SU-DHL-6 (cell line): ENCODE measurements at regions not wholly inside any gene's neighbourhood (a gene's known extent, or its start where the extent isn't known, plus 50 kb on each side); places are given as distances from the start of the nearest gene placed in this dataset.

Experiments used
- EZH2phosphoT487 ChIP-seq: fragments of 200-600 bp; sonication (generic), shearing (Covaris generic); conservative IDR thresholded peaks from 2 replicates; pipeline ENCODE4 v1.6.1; 2018; ENCODE audit warnings: mild to moderate bottlenecking, antibody characterized with exemption, low read length, moderate library complexity, mixed read lengths
- TF ChIP-seq, protein P1 (sequence below): fragments of 200-600 bp; sonication (generic); IDR thresholded peaks from one replicate; pipeline ENCODE4 v1.5.1; 2017; ENCODE audit warnings: antibody characterized with exemption, mild to moderate bottlenecking, low read length, moderate library complexity; ENCODE audit not compliant: insufficient read depth, poor library complexity, severe bottlenecking

DNA sequence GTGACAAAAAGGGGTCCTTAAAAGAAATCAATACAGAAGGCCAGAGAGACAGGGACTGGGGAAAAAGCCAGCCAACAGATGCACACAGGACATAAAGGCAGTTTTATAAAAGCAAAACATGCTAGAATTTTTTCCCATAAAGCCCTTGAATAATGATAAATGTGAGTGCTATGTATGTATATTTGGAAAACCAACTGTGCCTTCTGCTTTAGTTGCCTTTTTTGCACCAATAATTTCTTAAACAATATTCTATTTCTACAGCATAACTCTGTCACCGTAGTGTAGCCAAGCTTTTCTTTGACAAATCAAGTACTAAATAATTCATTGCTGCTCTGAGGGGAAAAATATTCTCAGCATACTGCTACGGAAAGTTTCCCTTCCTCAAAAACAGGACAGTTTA lies 730.6 kb upstream of the NRSN1 start:
- TF ChIP-seq, protein P1, sequence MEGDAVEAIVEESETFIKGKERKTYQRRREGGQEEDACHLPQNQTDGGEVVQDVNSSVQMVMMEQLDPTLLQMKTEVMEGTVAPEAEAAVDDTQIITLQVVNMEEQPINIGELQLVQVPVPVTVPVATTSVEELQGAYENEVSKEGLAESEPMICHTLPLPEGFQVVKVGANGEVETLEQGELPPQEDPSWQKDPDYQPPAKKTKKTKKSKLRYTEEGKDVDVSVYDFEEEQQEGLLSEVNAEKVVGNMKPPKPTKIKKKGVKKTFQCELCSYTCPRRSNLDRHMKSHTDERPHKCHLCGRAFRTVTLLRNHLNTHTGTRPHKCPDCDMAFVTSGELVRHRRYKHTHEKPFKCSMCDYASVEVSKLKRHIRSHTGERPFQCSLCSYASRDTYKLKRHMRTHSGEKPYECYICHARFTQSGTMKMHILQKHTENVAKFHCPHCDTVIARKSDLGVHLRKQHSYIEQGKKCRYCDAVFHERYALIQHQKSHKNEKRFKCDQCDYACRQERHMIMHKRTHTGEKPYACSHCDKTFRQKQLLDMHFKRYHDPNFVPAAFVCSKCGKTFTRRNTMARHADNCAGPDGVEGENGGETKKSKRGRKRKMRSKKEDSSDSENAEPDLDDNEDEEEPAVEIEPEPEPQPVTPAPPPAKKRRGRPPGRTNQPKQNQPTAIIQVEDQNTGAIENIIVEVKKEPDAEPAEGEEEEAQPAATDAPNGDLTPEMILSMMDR, result no peak
- no peak for TF ChIP-seq EZH2phosphoT487
